ENCODE measurements at regions not wholly inside any gene's neighbourhood (a gene's known extent, or its start where the extent isn't known, plus 50 kb on each side); places are given as distances from the start of the nearest gene placed in this dataset.

DNA sequence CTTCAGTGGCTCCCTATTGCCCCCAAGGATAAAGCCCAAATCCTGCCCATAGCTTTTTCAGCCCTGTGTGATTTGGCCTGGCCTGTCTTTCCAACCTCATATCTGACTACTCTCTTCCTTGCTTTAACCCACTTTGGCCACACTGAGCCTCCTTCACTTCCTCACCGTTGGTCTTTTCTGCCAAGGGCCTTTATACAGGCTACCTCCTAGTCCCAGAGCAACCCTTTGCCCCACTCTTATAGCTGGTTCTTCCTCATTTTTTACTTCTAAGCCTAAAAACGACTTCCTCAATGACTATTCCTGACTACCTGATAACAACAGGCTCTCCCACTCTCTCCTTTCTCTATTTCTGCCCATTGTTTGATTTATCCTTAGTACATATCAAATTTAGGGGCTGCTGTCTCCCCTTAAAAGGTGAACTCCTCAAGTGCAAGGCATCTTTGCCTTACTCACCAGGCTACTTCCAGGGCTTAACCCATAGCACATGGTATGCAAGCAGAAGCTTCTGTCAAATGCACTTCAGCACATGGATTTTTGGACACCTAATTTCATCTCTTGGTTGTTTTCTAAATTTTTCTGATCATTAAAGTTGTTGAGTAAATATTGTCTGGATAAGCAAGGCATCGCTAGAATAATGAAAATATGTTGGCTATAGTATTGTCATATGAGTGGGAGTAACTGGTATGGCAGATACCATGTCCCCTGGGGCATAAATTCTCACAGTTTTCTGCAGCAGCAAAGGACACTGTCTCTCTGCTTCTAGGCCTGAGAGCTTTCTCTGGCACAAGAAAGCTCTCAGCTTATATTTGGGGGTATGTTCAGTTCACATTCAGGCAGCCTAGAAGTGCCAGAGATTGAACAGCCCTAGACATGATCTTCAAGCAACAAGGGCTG is 201.5 kb upstream of the GPR26 start:
- H3K4me3 ChIP-seq (ENCODE audit: low read depth, low read length): no peak overlapping the region
- no peak for DNase-seq (ENCODE audit: low read depth)

DNA sequence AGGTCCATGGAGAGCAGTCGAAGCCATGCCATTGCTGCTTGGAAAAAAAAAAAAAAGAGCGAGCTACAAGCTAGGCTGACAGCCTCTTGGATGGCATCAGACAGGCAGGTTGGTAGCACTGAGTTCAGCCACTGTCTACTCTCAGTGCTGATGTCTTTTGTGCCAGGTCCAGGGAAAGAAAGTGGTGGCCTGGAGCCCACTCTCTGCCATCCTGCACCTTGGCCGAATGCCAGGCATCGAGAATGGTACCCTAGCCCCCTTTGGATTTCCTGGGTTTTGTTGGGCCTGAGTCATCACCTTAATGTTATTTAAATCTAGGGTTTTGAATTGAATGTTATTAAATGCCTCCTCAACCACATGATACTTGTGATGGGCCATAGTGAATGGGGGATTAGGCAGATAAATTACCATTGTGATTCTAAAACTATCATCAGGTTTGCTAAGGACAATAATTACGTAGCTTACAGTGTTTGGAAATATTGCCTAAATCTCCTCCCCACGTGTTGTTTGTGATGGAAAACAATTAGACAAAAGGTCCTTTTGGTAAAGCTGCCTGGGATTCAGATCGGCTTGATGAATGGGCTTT is 195.7 kb upstream of the GPR26 start:
- H3K4me3 ChIP-seq (ENCODE audit: low read depth, low read length): no peak overlapping the region
- no peak for DNase-seq (ENCODE audit: low read depth)

DNA sequence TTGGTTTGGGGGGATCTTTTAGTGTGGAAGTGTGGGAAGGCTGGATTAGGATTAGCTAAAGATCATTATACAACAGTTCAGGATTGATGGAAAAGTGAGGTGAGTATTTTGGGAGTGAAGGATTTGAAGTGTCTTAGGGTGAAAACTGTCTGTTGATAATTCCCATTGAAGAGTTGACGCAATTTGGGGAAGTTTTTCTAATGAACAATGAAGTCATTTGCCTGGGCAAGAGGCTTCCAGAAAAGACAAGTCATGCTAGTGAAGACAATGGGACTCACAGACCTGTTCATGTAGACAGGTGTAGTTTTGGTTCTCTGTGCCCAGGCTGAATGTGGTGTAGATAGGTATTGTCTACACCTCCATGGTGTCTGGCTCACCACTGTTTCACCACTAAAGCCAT is 194.3 kb upstream of the GPR26 start:
- H3K4me3 ChIP-seq (ENCODE audit: low read depth, low read length): no peak overlapping the region
- no peak for DNase-seq (ENCODE audit: low read depth)

DNA sequence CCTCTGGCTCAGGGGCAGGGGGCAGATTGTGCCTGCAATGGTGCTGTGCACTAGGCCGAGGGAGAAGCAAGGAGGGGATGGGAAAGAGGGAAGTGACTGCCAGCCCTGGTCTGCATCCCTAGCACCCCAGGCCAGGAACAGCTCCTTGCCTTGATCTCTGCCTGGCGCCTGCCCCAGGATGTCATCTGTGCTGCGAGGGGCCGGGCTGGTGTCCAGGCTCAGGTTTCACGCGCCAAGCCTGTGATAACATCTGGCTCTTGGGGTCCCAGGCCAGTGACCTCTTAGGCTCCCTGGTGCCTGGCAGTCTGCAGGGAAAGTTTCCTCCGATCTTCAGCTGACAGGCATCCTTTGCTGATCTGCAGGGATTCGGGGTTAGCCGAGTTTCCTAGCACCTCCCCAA is 193.5 kb upstream of the GPR26 start:
- no peak overlapping the region for H3K4me3 ChIP-seq (ENCODE audit: low read depth, low read length)
- no peak for DNase-seq (ENCODE audit: low read depth)

DNA sequence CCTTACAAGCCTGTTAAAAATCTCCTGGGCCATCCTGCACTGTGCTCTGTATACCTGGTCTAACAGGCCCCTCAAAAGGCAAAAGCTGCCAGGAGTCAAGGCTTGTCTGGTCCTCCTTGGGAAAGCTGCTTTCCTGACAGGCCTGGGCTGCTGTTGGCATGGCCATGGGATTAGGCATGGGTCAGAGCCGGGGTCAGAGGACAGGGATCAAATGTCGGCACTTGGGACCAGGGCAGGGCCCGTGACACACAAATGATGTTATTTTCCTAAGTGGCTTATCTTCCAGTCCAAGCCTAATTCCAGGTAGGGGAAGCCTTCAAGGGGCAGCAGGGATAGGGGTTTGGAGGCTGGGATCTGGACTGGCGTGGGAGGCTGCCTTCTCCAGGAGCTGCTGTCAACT is 191.5 kb upstream of the GPR26 start:
- no peak for DNase-seq (ENCODE audit: low read depth)
- no peak overlapping the region for H3K4me3 ChIP-seq (ENCODE audit: low read depth, low read length)

DNA sequence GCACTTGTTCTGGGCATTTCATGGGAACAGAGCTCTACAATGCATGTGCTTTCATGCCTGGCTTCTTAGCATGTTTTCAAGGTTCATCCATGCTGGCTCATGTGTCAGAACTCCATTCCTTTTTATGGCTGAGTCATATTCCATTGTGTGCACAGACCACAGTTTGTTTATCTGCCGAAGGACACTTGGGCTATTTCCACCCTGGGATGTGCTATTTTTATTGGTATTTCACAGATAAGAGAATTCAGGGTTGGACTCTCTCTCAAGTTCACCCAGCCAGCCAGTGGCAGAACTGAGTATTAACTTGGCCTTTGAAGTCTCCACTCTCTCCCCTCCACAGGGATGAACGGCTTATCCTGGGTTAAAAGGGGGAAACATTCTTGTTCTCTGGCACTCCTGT is 190.7 kb upstream of the GPR26 start:
- no peak overlapping the region for H3K4me3 ChIP-seq (ENCODE audit: low read depth, low read length)
- DNase-seq (ENCODE audit: low read depth): no peak

DNA sequence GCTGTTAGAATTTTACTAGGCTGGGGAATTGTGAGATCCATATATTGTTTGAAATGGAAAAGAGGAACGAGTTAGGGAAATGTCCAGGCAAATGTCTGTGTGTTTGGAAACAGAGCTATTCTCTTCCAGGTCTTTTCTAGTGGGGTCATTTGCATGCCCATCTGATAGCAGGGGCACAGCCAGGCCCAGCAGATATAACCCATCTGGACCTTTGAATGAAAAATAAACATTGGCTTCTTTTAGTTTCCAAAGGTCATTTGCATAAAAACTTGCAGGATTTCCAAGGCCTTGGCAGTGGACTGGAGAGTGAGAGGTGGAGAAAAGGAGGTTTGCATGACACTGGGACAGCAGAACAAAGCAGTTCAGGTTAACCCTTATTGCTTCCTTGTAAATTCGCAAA is 188.0 kb upstream of the GPR26 start:
- H3K4me3 ChIP-seq (ENCODE audit: low read depth, low read length): no peak overlapping the region
- no peak for DNase-seq (ENCODE audit: low read depth)

DNA sequence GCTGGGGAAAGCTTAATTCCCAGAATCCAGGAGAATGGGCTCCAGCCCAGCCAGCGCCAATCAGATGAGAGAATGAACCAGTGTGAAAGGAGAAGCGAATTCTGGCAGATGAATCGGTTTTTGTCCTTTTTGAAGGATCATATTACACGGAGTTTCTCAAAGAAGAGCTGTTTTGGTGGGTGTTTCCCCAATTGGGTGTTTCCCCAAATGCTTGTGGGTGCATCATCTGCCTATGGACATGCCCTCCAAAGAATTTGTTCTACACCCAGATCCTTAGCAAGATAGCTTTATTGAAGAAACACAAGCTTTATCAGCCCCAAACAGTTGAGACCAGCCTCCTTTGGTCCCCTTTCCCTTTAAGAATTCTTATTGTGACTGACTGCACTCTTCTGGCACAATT is 186.5 kb upstream of the GPR26 start:
- DNase-seq (ENCODE audit: low read depth): no peak
- H3K4me3 ChIP-seq (ENCODE audit: low read depth, low read length): no peak overlapping the region

DNA sequence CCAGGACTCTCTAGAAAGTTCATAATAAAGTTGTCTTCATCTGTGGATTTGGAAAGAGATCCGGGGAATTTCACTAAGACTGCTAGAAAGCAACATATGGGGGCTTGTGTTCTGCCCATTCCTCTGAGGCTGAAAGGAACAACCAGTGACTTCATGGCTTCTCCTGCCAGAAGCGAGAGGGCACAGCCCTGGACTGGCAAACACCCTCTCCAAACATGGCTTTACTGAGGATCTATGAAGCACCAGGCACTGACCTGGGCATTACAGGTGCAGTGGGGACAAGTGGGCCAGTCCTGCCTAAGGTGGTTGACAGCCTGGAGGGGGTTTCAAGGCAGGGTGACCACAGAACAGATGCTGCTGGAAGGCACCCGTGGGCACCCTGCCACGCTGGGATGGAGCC is 185.8 kb upstream of the GPR26 start:
- no peak for DNase-seq (ENCODE audit: low read depth)
- no peak overlapping the region for H3K4me3 ChIP-seq (ENCODE audit: low read depth, low read length)

DNA sequence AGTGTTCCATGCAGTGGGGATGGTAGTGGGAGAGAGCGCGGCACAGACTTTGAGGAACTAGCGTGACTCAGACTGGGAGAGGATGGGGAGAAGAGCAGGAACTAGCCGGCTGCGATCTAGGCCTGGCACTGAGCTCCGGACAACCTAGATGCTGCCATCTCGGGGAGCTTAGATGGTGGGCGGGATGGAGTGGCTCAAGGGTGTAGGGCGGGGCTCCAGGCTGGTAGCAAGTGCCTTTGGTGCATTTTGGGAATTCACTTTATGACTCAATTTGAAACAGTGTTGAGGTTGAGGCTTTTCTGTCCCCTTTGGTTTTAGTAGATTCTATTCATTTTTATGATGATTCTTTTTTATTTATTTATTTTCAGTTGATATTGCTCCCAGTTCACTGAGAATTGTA is 185.3 kb upstream of the GPR26 start:
- DNase-seq (ENCODE audit: low read depth): no peak
- no peak overlapping the region for H3K4me3 ChIP-seq (ENCODE audit: low read depth, low read length)

DNA sequence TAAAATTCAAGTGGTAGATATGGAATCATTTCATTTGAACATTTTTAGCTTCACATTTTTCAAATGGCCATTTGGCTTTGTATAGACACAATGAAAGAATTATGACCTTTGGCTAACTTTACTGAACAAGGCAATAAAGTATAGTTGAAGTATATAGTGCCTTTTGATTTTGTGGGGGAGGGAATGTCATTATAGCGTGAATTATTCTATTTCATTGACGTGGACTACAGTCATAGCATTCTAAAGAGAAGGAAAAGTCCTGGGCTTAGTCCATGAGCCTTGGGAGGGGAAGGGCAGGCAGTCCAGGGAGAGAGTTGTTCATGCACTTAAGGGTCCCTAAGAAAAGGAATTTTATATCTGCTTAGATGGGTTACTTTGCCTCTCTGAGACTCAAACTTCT is 181.4 kb upstream of the GPR26 start:
- DNase-seq (ENCODE audit: low read depth): no peak
- no peak overlapping the region for H3K4me3 ChIP-seq (ENCODE audit: low read depth, low read length)

DNA sequence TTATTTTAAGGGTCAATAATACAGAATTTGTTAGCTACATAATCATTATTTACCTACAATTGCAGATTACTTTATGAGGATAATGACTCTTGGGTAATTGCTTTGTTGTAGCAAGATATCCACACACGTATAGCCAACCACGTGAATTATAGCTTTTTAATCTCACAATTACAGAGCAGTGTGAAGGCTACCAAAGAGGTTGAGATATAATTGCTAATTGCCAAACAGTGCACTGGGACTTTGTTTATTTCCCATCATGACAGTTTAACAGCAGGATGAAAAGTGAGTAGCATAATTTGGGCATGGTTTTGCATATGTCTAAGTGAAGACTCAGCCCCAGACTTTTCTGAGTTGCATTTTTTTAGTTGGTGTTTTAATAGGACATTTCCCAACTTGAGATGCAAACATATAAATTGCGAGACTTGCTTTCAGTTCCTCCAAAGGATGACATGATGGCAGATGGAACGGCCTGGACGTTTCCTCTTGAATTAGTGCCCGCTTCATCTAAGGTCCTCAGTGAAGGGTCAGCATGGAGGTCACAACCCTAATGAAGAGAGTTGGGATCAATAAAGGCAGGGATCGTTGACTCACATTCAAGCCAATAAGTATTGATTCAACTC is 180.7 kb upstream of the GPR26 start:
- no peak overlapping the region for H3K4me3 ChIP-seq (ENCODE audit: low read depth, low read length)
- no peak for DNase-seq (ENCODE audit: low read depth)

DNA sequence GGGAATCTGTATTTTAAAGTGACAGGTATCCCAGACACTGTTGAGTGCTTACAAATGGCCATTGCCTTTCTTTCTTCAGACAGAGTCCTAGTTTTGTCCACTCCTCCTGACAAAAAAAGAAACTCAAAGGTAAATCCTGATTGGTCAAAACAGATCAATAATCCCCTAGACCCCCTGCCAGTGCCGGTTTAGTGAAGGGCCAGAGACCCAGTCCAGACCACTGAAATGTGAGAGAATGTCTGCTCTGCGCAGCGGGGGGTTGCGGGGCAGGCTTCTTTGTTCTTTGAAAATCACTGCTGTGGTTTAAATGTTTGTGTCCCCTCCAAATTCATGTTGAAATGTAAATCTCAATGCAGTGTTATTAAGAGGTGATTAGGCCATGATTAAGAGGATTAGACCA is 177.7 kb upstream of the GPR26 start:
- no peak for DNase-seq (ENCODE audit: low read depth)
- H3K4me3 ChIP-seq (ENCODE audit: low read depth, low read length): no peak overlapping the region

DNA sequence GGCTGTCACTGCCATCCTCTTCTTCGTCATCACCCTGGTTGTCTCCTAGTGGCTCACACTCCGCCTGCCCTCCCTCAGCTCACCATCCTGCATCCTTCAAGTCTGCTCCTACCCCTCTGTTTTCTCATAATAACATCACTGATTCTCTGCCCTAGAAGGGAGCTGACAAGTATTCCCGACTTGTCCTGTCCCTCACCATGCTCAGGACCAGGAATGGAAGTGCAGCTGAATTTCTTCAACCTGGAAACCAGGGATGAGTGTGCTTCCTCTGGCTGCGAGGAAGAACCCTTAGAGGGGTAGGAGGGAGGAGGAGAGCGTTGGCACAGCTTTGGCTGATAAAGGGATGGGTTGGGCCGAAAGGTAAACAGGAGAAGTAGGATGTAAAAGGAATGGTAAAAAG is 174.8 kb upstream of the GPR26 start:
- DNase-seq (ENCODE audit: low read depth): no peak
- H3K4me3 ChIP-seq (ENCODE audit: low read depth, low read length): no peak overlapping the region

DNA sequence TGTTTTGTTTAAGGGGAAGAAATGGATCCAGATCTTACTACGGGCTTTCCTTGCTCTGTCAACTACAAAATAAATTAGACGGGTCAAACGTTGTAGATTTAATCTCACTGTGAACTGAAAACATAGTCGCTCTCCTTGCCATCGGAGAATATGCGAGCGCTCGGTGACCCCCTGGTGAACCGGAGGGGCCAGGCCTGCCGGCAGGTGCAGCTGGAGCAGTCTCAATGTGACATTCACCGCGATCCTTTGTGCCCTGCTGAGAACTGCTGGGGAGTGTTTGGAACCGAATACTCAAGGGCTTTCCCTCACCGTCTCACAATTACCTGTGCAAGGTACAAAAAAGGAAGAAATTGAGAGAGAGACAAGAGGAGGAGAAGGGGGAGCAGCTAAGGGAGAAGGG is 174.1 kb upstream of the GPR26 start:
- DNase-seq (ENCODE audit: low read depth): no peak
- no peak overlapping the region for H3K4me3 ChIP-seq (ENCODE audit: low read depth, low read length)

DNA sequence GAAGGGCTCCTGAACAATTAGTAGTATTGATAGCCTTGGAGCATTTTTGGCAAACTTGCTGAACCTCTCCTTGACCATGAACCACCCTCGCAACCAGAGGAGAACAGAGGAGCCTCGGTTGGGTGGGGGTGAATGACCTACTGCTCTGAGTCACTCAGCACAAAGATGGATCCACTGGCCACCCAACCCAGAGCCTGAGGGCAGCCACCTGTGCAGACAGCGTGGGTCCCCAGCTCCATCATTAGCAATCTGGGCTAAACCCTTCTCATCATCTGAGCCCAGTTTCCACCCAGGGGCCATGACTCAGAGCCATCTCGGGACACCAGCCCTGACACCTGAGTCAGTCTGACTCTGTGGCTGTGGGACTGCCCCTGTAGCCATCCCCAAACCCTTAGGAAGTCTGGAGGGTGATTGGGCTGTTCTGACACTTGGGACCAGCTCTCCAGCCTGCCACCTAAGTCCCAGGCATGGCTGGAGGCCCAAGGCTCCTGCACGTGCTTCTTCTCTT is 171.8 kb upstream of the GPR26 start:
- DNase-seq (ENCODE audit: low read depth): no peak
- no peak overlapping the region for H3K4me3 ChIP-seq (ENCODE audit: low read depth, low read length)

DNA sequence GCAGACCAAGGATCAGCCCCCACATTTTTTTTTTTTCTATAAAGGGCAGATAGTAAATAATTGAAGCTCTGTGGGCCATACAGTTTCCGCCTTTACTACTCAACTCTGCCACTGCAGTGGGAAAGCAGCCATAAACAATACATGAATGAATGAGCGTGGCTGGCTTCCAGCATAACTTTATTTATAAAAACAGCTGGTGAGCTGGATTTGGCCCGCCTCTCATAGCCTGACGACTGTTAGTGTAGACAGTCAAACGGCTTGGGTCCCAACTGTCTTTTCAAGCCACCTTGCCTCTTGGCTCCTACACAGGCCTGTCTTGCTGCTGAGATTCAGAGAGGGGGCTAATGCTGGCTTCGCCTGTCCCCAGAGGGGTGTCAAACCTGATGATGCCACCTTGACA is 169.8 kb upstream of the GPR26 start:
- DNase-seq (ENCODE audit: low read depth): no peak
- no peak overlapping the region for H3K4me3 ChIP-seq (ENCODE audit: low read depth, low read length)

DNA sequence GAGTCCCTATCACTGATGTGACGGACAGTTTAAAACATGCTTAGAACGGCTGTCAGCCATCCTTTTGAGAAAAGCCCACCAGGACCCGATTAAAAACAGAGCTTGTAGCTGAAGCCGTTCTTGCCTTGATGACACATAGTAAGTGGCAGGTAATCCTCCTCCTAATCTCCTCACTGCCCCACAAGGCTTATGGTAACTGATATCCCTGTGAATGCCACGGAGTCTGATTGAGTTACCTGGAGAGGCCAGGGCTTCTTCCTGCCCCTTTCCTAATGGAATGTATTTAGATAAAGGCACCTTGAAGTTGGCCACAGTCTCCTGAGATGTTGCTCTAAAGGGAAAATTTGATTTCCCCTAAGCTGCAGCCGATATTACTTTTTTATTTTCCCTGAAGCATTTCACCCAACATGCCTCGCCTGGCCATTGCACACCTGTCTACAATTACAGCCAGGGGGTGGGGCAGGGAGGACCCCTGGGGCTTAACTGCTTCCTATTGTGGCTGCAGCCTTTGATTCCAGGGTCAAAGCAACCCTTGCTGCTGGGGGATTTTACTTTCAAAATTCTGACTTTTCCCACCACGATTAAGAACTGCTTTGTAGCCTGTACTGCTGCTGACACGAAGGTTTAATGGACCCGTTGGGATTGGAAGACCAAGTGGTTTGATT is 169.0 kb upstream of the GPR26 start:
- H3K4me3 ChIP-seq (ENCODE audit: low read depth, low read length): no peak overlapping the region
- no peak for DNase-seq (ENCODE audit: low read depth)

DNA sequence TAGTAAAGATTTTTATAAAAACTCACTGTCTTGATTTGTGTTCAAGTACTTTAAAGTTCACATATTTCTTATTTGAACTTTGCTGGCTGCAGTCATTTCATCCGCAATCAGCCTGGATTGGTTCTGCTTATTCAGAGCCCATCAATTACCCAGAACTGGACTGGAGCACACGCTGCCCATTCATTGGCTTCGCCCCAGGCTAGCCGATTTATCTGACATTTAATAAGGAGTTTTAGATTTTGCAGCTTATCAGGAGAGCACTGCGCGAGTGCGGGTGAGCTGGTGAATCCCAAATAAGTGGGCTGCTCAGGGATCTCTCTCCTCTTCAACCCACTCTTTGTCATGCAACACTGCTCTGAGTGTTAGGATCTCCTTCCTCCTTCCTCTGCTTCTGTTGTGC is 166.0 kb upstream of the GPR26 start:
- DNase-seq (ENCODE audit: low read depth): no peak
- no peak overlapping the region for H3K4me3 ChIP-seq (ENCODE audit: low read depth, low read length)

DNA sequence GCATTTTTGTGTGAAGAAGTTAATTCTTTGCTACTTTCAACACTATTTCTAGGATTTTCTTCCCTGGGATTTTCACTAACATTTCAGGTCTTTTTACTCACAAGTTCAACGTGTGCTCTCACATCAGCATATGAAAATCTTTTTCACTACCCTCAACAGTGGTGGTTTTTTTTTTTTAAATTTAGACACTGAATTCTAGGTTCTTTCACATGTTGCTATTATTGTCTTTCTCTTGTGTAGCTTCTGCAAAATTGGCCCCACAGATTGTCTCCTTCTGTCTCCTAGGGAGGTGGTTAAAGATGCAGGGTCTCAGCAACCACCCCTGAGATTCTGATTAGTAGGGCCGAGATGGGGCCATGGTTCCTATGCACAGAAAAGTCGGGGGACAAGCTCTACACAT is 165.0 kb upstream of the GPR26 start:
- H3K4me3 ChIP-seq (ENCODE audit: low read depth, low read length): no peak overlapping the region
- no peak for DNase-seq (ENCODE audit: low read depth)

Measured in skeletal muscle cell (primary cell).